OCI-LY7 (cell line): ENCODE measurements at regions not wholly inside any gene's neighbourhood (a gene's known extent, or its start where the extent isn't known, plus 50 kb on each side); places are given as distances from the start of the nearest gene placed in this dataset.

Source experiments
- EZH2phosphoT487 ChIP-seq: fragments of 200-600 bp; sonication (generic); IDR thresholded peaks from 2 replicates; pipeline ENCODE4 v1.6.1; 2018; ENCODE audit warnings: low read depth, borderline replicate concordance, mild to moderate bottlenecking, mixed run types, antibody characterized with exemption, low read length, moderate library complexity, mixed read lengths
- TF ChIP-seq, protein P1 (sequence below): fragments of 200-600 bp; sonication (generic); conservative IDR thresholded peaks from 2 replicates; pipeline ENCODE4 v1.5.1; 2014; ENCODE audit warnings: mild to moderate bottlenecking, antibody characterized with exemption, low read length, moderate library complexity, mixed read lengths

DNA sequence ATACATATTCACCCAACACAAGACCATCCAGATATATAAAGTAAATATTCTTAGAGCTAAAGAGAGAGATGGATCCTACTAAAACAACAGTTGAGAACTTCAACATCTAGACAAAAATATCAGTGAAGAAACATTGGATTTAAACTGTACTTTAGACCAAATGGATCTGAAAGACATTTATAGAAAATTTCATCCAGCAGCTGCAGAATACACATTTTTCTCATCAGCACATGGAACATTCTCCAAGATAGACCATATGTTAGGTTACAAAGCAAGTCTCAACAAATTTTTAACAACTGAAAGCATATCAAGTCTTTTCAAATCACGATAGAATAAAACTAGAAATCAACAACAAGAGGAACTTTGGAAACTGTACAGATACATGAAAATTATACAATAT is 369.0 kb upstream of the CCDC54 start:
- TF ChIP-seq EZH2phosphoT487, result no peak
- TF ChIP-seq, protein P1, sequence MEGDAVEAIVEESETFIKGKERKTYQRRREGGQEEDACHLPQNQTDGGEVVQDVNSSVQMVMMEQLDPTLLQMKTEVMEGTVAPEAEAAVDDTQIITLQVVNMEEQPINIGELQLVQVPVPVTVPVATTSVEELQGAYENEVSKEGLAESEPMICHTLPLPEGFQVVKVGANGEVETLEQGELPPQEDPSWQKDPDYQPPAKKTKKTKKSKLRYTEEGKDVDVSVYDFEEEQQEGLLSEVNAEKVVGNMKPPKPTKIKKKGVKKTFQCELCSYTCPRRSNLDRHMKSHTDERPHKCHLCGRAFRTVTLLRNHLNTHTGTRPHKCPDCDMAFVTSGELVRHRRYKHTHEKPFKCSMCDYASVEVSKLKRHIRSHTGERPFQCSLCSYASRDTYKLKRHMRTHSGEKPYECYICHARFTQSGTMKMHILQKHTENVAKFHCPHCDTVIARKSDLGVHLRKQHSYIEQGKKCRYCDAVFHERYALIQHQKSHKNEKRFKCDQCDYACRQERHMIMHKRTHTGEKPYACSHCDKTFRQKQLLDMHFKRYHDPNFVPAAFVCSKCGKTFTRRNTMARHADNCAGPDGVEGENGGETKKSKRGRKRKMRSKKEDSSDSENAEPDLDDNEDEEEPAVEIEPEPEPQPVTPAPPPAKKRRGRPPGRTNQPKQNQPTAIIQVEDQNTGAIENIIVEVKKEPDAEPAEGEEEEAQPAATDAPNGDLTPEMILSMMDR, result no peak
